ENCODE measurements at regions not wholly inside any gene's neighbourhood (a gene's known extent, or its start where the extent isn't known, plus 50 kb on each side); places are given as distances from the start of the nearest gene placed in this dataset.

DNA sequence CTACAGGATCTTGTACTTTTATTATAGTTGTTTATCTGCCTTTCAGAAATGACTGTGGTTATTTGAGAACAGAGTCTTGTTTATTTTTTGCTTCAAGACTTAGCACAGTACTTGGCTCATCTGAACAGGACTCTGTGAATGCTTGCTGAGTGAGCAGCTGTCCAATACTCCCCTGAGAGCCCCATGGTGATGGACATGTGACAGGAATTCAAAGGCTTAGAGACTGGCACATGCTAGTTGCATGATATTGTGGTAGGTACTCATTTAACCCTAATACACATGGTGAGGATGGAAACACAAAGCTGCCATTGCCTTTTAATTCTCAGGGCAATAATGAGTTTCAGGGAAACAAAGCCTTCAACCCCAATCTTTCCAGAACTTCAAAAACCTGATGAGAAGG is 97.3 kb downstream of the GEMIN8 start:
- no peak overlapping the region for H3K4me2 ChIP-seq (ENCODE audit: low read length)

DNA sequence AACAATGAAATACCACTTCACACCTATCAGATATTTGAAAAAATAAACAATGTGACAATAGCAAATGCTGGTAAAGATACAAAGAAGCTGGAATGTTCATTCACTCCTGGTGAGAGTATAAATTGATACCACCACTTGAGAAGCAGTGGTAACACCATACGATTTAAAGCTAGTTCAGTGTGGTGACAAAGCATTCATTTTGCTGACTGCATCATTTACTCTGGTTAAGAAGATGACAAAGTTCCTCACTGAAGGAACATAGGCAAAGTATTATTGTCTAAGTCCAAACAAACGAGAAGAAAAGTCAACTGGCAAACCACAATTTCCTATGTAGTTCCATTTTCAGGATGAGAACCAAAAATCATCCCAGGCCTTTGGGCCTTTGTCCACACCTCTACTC is 102.5 kb downstream of the GEMIN8 start:
- H3K4me2 ChIP-seq (ENCODE audit: low read length), result no peak overlapping the region
- H3K79me2 ChIP-seq (ENCODE audit: control insufficient read depth, low read length), result no peaks in the 10 kb centered on the region
- no peaks in the 10 kb centered on the region for H3K36me3 ChIP-seq (ENCODE audit: control insufficient read depth, low read length)
- no peaks in the 10 kb centered on the region for H3K9me2 ChIP-seq (replicated peaks; ENCODE audit: control insufficient read depth, low read length)
- no peak for TF ChIP-seq EZH2phosphoT487 (IDR thresholded peaks at IDR 0.05; ENCODE audit: borderline replicate concordance, low read length)
- TF ChIP-seq, protein P1, sequence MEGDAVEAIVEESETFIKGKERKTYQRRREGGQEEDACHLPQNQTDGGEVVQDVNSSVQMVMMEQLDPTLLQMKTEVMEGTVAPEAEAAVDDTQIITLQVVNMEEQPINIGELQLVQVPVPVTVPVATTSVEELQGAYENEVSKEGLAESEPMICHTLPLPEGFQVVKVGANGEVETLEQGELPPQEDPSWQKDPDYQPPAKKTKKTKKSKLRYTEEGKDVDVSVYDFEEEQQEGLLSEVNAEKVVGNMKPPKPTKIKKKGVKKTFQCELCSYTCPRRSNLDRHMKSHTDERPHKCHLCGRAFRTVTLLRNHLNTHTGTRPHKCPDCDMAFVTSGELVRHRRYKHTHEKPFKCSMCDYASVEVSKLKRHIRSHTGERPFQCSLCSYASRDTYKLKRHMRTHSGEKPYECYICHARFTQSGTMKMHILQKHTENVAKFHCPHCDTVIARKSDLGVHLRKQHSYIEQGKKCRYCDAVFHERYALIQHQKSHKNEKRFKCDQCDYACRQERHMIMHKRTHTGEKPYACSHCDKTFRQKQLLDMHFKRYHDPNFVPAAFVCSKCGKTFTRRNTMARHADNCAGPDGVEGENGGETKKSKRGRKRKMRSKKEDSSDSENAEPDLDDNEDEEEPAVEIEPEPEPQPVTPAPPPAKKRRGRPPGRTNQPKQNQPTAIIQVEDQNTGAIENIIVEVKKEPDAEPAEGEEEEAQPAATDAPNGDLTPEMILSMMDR (IDR thresholded peaks at IDR 0.05; ENCODE audit: low read depth, low read length, poor library complexity, severe bottlenecking), result no peak
- no peak overlapping the region for H3K4me3 ChIP-seq (ENCODE audit: low read length)
- H3F3A ChIP-seq (ENCODE audit: control insufficient read depth, insufficient read depth), result no peaks in the 10 kb centered on the region
- H3K27ac ChIP-seq (ENCODE audit: low read depth, low read length), result no peak overlapping the region
- no peaks in the 10 kb centered on the region for H3K9me3 ChIP-seq (ENCODE audit: control insufficient read depth, insufficient read depth, low read length)
- H3K27me3 ChIP-seq (ENCODE audit: control insufficient read depth, low read length), result no peaks in the 10 kb centered on the region
- no peaks in the 10 kb centered on the region for H4K20me1 ChIP-seq (ENCODE audit: control insufficient read depth, insufficient read depth, low read depth, low read length)
- no peaks in the 10 kb centered on the region for H3K4me1 ChIP-seq (ENCODE audit: control insufficient read depth, low read length)

More for the DNA sequence above, 97.3 kb downstream of the GEMIN8 start:
- H3K4me1 ChIP-seq (ENCODE audit: control insufficient read depth, low read length), result no peaks in the 10 kb centered on the region
- TF ChIP-seq EZH2phosphoT487 (IDR thresholded peaks at IDR 0.05; ENCODE audit: borderline replicate concordance, low read length), result no peak
- TF ChIP-seq, protein P1 (IDR thresholded peaks at IDR 0.05; ENCODE audit: low read depth, low read length, poor library complexity, severe bottlenecking), result no peak
- H3K27ac ChIP-seq (ENCODE audit: low read depth, low read length), result no peak overlapping the region
- no peaks in the 10 kb centered on the region for H3K9me2 ChIP-seq (replicated peaks; ENCODE audit: control insufficient read depth, low read length)
- H3K4me3 ChIP-seq (ENCODE audit: low read length), result no peak overlapping the region
- no peaks in the 10 kb centered on the region for H3F3A ChIP-seq (ENCODE audit: control insufficient read depth, insufficient read depth)
- H4K20me1 ChIP-seq (ENCODE audit: control insufficient read depth, insufficient read depth, low read depth, low read length), result no peaks in the 10 kb centered on the region
- H3K79me2 ChIP-seq (ENCODE audit: control insufficient read depth, low read length), result no peaks in the 10 kb centered on the region
- H3K9me3 ChIP-seq (ENCODE audit: control insufficient read depth, insufficient read depth, low read length), result no peaks in the 10 kb centered on the region
- no peaks in the 10 kb centered on the region for H3K36me3 ChIP-seq (ENCODE audit: control insufficient read depth, low read length)
- H3K27me3 ChIP-seq (ENCODE audit: control insufficient read depth, low read length), result 0 out of 2 replicates have a peak, but pooled peaks cover 3% of the 10 kb centered on the region

DNA sequence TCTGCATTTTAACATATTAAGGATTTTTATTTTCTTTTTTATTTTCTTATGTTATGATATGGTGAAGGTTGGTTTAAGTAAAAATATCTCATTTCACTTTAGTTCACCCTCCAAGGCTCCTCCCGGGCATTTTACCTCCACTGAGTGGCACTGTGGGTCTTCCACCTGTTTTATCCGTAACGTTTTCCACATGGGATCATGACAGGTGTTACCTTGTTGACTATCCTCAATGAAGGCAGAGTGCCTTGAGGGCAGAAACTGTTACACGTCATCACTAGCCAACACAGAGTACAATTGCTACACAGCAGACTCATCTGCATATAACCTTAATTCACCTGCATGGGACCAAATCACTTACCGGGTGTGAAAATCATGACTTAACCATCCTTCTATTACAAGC is 105.8 kb downstream of the GEMIN8 start:
- no peaks in the 10 kb centered on the region for H3K36me3 ChIP-seq (ENCODE audit: control insufficient read depth, low read length)
- no peaks in the 10 kb centered on the region for H3K4me1 ChIP-seq (ENCODE audit: control insufficient read depth, low read length)
- H3K9me3 ChIP-seq (ENCODE audit: control insufficient read depth, insufficient read depth, low read length), result no peaks in the 10 kb centered on the region
- H3K4me3 ChIP-seq (ENCODE audit: low read length), result no peak overlapping the region
- H3K79me2 ChIP-seq (ENCODE audit: control insufficient read depth, low read length), result no peaks in the 10 kb centered on the region
- no peak overlapping the region for H3K27ac ChIP-seq (ENCODE audit: low read depth, low read length)
- H3K27me3 ChIP-seq (ENCODE audit: control insufficient read depth, low read length), result no peaks in the 10 kb centered on the region
- no peak for TF ChIP-seq EZH2phosphoT487 (IDR thresholded peaks at IDR 0.05; ENCODE audit: borderline replicate concordance, low read length)
- TF ChIP-seq, protein P1 (IDR thresholded peaks at IDR 0.05; ENCODE audit: low read depth, low read length, poor library complexity, severe bottlenecking), result no peak
- no peaks in the 10 kb centered on the region for H3K9me2 ChIP-seq (replicated peaks; ENCODE audit: control insufficient read depth, low read length)
- H3F3A ChIP-seq (ENCODE audit: control insufficient read depth, insufficient read depth), result no peaks in the 10 kb centered on the region
- no peaks in the 10 kb centered on the region for H4K20me1 ChIP-seq (ENCODE audit: control insufficient read depth, insufficient read depth, low read depth, low read length)
- no peak overlapping the region for H3K4me2 ChIP-seq (ENCODE audit: low read length)

DNA sequence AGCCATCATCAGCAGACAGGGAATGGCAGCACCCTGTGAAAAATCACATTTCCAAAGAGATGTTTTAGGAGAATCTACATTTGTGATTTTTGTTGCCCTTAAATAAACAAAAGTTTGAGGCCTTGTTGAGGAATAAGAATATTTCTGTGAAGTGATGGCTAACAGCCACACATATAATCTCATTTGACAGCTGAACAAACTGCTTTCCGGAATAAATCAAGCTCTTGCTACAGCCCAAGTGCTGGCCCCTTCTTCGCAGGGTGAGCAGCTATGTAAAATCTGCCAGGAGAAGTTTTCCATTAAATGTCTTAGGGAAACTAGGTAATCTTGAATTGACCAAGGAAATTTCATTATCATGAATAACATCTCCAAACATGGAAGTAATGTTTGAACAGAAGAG is 106.4 kb upstream of the GPM6B start:
- H3K4me1 ChIP-seq (ENCODE audit: control insufficient read depth, low read length), result no peaks in the 10 kb centered on the region
- H3F3A ChIP-seq (ENCODE audit: control insufficient read depth, insufficient read depth), result no peaks in the 10 kb centered on the region
- H3K27ac ChIP-seq (ENCODE audit: low read depth, low read length), result no peak overlapping the region
- H4K20me1 ChIP-seq (ENCODE audit: control insufficient read depth, insufficient read depth, low read depth, low read length), result no peaks in the 10 kb centered on the region
- H3K9me3 ChIP-seq (ENCODE audit: control insufficient read depth, insufficient read depth, low read length), result no peaks in the 10 kb centered on the region
- no peak overlapping the region for H3K4me3 ChIP-seq (ENCODE audit: low read length)
- TF ChIP-seq, protein P1 (IDR thresholded peaks at IDR 0.05; ENCODE audit: low read depth, low read length, poor library complexity, severe bottlenecking), result no peak
- TF ChIP-seq EZH2phosphoT487 (IDR thresholded peaks at IDR 0.05; ENCODE audit: borderline replicate concordance, low read length), result no peak
- H3K36me3 ChIP-seq (ENCODE audit: control insufficient read depth, low read length), result no peaks in the 10 kb centered on the region
- H3K4me2 ChIP-seq (ENCODE audit: low read length), result no peak overlapping the region
- no peaks in the 10 kb centered on the region for H3K79me2 ChIP-seq (ENCODE audit: control insufficient read depth, low read length)
- H3K9me2 ChIP-seq (replicated peaks; ENCODE audit: control insufficient read depth, low read length), result no peaks in the 10 kb centered on the region
- no peaks in the 10 kb centered on the region for H3K27me3 ChIP-seq (ENCODE audit: control insufficient read depth, low read length)
